ENCODE measurements at regions not wholly inside any gene's neighbourhood (a gene's known extent, or its start where the extent isn't known, plus 50 kb on each side); places are given as distances from the start of the nearest gene placed in this dataset.

- TF ChIP-seq CTCF (IDR thresholded peaks at IDR 0.05) (no peak), POLR2A (IDR thresholded peaks at IDR 0.05) (no peak), EP300 (IDR thresholded peaks at IDR 0.05) (no peak)
These were observed 104.0 kb upstream of the ZNF32 start for GRCh38 chr10:43752682-43753081.

All from tibial nerve (tissue), 4 donors.